Endothelial cell of umbilical vein (primary cell): ENCODE measurements at regions not wholly inside any gene's neighbourhood (a gene's known extent, or its start where the extent isn't known, plus 50 kb on each side); places are given as distances from the start of the nearest gene placed in this dataset.

Experiments
- BruUV-seq: library from RNA; stranded (reverse); fragments of 400-500 nt; replicated peaks from 2 replicates; lab custom pipeline; 2021; lab: Mats Ljungman, UMichigan
- CTCF ChIA-PET: fragments of 300-600, 350-600 bp; sonication (Branson Sonifier 250); formaldehyde crosslinking; loops from one replicate; lab custom pipeline; 2021; ENCODE audit warnings: antibody characterized with exemption, inconsistent platforms; lab: Charles Lee
- POLR2A ChIA-PET: fragments of 300-600, 350-600 bp; sonication (Branson Sonifier 250); formaldehyde crosslinking; loops from one replicate; lab custom pipeline; 2021; ENCODE audit warnings: antibody characterized with exemption, inconsistent platforms; lab: Charles Lee
- DNase-seq: peaks from one replicate; pipeline ENCODE4 v3.0.0-alpha.2; 2011; ENCODE audit warnings: low read depth, low spot score
- FAIRE-seq: peaks from 2 replicates; lab custom pipeline; 2011; peaks lifted over from hg19 to GRCh38; lab: Jason Lieb, UNC
- H2AFZ ChIP-seq: 2 replicates; pipeline ENCODE4 v1.6.0; 2012; ENCODE audit warnings: low read depth, low read length, control low read depth, inconsistent platforms
- H3K27ac ChIP-seq: 2 replicates; pipeline ENCODE4 v1.5.1; 2011; ENCODE audit warnings: low read depth, mild to moderate bottlenecking, control low read depth, low read length, moderate library complexity; ENCODE audit not compliant: insufficient read depth
- H3K27me3 ChIP-seq, 2 experiments: 2 replicates each; pipeline versions ENCODE4 v1.6.0 to v1.6.1; 2011; ENCODE audit warnings: low read length in 2 of 2, mixed read lengths in 1 of 2; ENCODE audit not compliant: control insufficient read depth in 2 of 2, insufficient read depth in 2 of 2
- H3K36me3 ChIP-seq, 2 experiments: 2 replicates in 1 of 2; 3 replicates in 1 of 2; pipeline ENCODE4 v1.5.1; 2011; ENCODE audit warnings: low read length in 2 of 2, mild to moderate bottlenecking in 1 of 2, moderate library complexity in 1 of 2; ENCODE audit not compliant: control insufficient read depth in 2 of 2, insufficient read depth in 2 of 2; ENCODE audit errors: extremely low read depth in 1 of 2
- H3K4me1 ChIP-seq: 3 replicates; pipeline ENCODE4 v1.5.1; 2011; ENCODE audit warnings: mild to moderate bottlenecking, low read length; ENCODE audit not compliant: control insufficient read depth, insufficient read depth; ENCODE audit errors: extremely low read depth
- H3K4me2 ChIP-seq: 2 replicates; pipeline ENCODE4 v1.6.1; 2011; ENCODE audit warnings: low read length, control low read depth, mixed read lengths; ENCODE audit not compliant: insufficient read depth
- H3K4me3 ChIP-seq, 3 experiments: fragments of 200-600 bp in 1 of 3; sonication (generic), shearing (Covaris generic) in 1 of 3; replicated peaks in 1 of 3; 2 replicates each; pipeline ENCODE4 v1.5.1; 2011 to 2016; ENCODE audit warnings: control low read depth in 3 of 3, low read length in 3 of 3, mild to moderate bottlenecking in 2 of 3, inconsistent platforms in 1 of 3, low read depth in 1 of 3, moderate library complexity in 1 of 3; ENCODE audit not compliant: insufficient read depth in 1 of 3
- H3K79me2 ChIP-seq: 2 replicates; pipeline ENCODE4 v1.6.0; 2012; ENCODE audit warnings: low read length, inconsistent platforms; ENCODE audit not compliant: control insufficient read depth, insufficient read depth
- H3K9ac ChIP-seq: replicated peaks from 2 replicates; pipeline ENCODE3; 2011; ENCODE audit warnings: low read length, control low read depth; ENCODE audit not compliant: insufficient read depth; ENCODE audit errors: extremely low read depth
- H3K9me1 ChIP-seq: replicated peaks from 3 replicates; pipeline ENCODE4 v1.6.0; 2011; ENCODE audit warnings: mild to moderate bottlenecking, low read length; ENCODE audit not compliant: control insufficient read depth, insufficient read depth; ENCODE audit errors: extremely low read depth
- H3K9me3 ChIP-seq: replicated peaks from 2 replicates; pipeline ENCODE4 v1.5.1; 2012; ENCODE audit warnings: low read length, inconsistent platforms; ENCODE audit not compliant: control insufficient read depth, insufficient read depth
- H4K20me1 ChIP-seq: replicated peaks from 2 replicates; pipeline ENCODE3; 2011; ENCODE audit warnings: mild to moderate bottlenecking, low read length; ENCODE audit not compliant: control insufficient read depth, insufficient read depth; ENCODE audit errors: extremely low read depth
- CTCF ChIP-seq, 2 donors: IDR thresholded peaks; 1 replicate in 1 of 2; 2 replicates in 1 of 2; pipeline ENCODE4 v1.5.1; 2011; ENCODE audit warnings: low read length in 2 of 2, mild to moderate bottlenecking in 2 of 2, moderate library complexity in 2 of 2, control low read depth in 1 of 2, inconsistent platforms in 1 of 2, low read depth in 1 of 2; ENCODE audit not compliant: insufficient read depth in 1 of 2; ENCODE audit errors: extremely low read depth in 1 of 2
- EZH2 ChIP-seq: IDR thresholded peaks from 2 replicates; pipeline ENCODE4 v1.6.1; 2012; ENCODE audit warnings: borderline replicate concordance, low read depth, mild to moderate bottlenecking, moderate library complexity, low read length, inconsistent platforms; ENCODE audit not compliant: severe bottlenecking
- FOS ChIP-seq: IDR thresholded peaks from 2 replicates; pipeline ENCODE4 v1.6.1; 2011; ENCODE audit warnings: mild to moderate bottlenecking, low read length, moderate library complexity, borderline replicate concordance; ENCODE audit not compliant: insufficient read depth
- GATA2 ChIP-seq: IDR thresholded peaks from 2 replicates; pipeline ENCODE4 v1.7.0; 2011; ENCODE audit warnings: low read depth, mild to moderate bottlenecking, moderate library complexity, mixed read lengths, low read length; ENCODE audit not compliant: insufficient read length, insufficient read depth
- JUN ChIP-seq: IDR thresholded peaks from 2 replicates; pipeline ENCODE4 v1.6.1; 2011; ENCODE audit warnings: borderline replicate concordance, low read depth; ENCODE audit not compliant: insufficient read length, insufficient read depth
- MAX ChIP-seq: IDR thresholded peaks from 2 replicates; pipeline ENCODE4 v1.6.1; 2011; ENCODE audit not compliant: insufficient read depth, insufficient read length
- MYC ChIP-seq: IDR thresholded peaks from one replicate; pipeline ENCODE4 v1.6.1; 2011; ENCODE audit warnings: mild to moderate bottlenecking, low read depth, low read length
- POLR2A ChIP-seq: IDR thresholded peaks from 2 replicates; pipeline ENCODE4 v1.6.1; 2012; ENCODE audit warnings: low read depth, mild to moderate bottlenecking, control low read depth, low read length
- POLR2AphosphoS5 ChIP-seq: IDR thresholded peaks from 2 replicates; pipeline ENCODE4 v1.6.1; 2012; ENCODE audit warnings: low read depth, mild to moderate bottlenecking, control low read depth, low read length, moderate library complexity; ENCODE audit not compliant: insufficient read depth
- dilution Hi-C: fragments of 300-500 bp; cut with MboI; formaldehyde crosslinking; loops from one replicate; pipeline ENCODE4 v1.15.0; 2019; ENCODE audit warnings: low sequenced_read_pairs; ENCODE audit not compliant: extremely low pct_ligation_motif_present
- intact Hi-C: fragments of 100-400 bp; cut with micrococcal nuclease; formaldehyde crosslinking; loops from one replicate; pipeline ENCODE4 v1.10.0; 2022

GRCh38 chr2:15765211-15765610 lies 173.5 kb downstream of the DDX1 start:
- DNase-seq (no peak), FAIRE-seq (no peak)
- Histone ChIP-seq H3K4me3 (no peak overlapping the region), H2AFZ (no peak overlapping the region), H3K9me1 (no peaks in the 10 kb centered on the region), H3K27me3 (peaks cover 3 to 17% of the 10 kb centered on the region in 2 experiments), H3K27ac (no peak overlapping the region), H3K4me1 (peaks cover 11% of the 10 kb centered on the region), H4K20me1 (no peaks in the 10 kb centered on the region), H3K9me3 (no peaks in the 10 kb centered on the region), H3K36me3 (no peaks in the 10 kb centered on the region), H3K4me2 (no peak overlapping the region), H3K9ac (no peak overlapping the region), H3K79me2 (no peaks in the 10 kb centered on the region)
- dilution Hi-C loops (no loop called here), intact Hi-C loops (no loop called here)
- POLR2A ChIA-PET, result no interaction called here
- BruUV-seq, result no TSS peak
- TF ChIP-seq POLR2AphosphoS5, result no peak
- no peak for TF ChIP-seq GATA2
- TF ChIP-seq JUN, result no peak
- TF ChIP-seq POLR2A, result no peak
- no peak for TF ChIP-seq CTCF (IDR thresholded peaks at IDR 0.05; ENCODE audit: extremely low read depth in 1 of 2, insufficient read depth in 1 of 2, low read depth in 1 of 2, low read length in 2 of 2)
- TF ChIP-seq FOS, result no peak
- no peak for TF ChIP-seq MYC
- TF ChIP-seq EZH2, result no peak
- TF ChIP-seq MAX, result no peak
- CTCF ChIA-PET, result no interaction called here
